Activated CD4-positive, alpha-beta memory T cell treated with anti-CD3 and anti-CD28 coated beads, Interleukin-2, amount 10 ng/mL, durations not matched to agents 7 days and 5 days (primary cell): ENCODE measurements at regions not wholly inside any gene's neighbourhood (a gene's known extent, or its start where the extent isn't known, plus 50 kb on each side); places are given as distances from the start of the nearest gene placed in this dataset.
"Not testable (repeated sequence)": the region's sequence is repeated elsewhere in the genome, so short reads cannot be mapped to it uniquely, and the experiment has no call there.

ENCODE experiments used
- CTCF ChIA-PET: fragments of 350-600 bp; sonication (Branson Sonifier 250); formaldehyde crosslinking; loops from one replicate; lab custom pipeline; 2021; ENCODE audit warnings: antibody characterized with exemption, inconsistent platforms; lab: Charles Lee
- POLR2A ChIA-PET: fragments of 350-600 bp; sonication (Branson Sonifier 250); formaldehyde crosslinking; loops from one replicate; lab custom pipeline; 2021; ENCODE audit warnings: antibody characterized with exemption; lab: Charles Lee
- DNase-seq: peaks from one replicate; pipeline ENCODE4 v3.0.0-alpha.2; 2020
- H3K27ac Mint-ChIP-seq: one replicate; pipeline ENCODE4 v1.8.0; 2021; ENCODE audit warnings: mild to moderate bottlenecking, mixed read lengths
- H3K27me3 Mint-ChIP-seq: one replicate; pipeline ENCODE4 v1.8.0; 2021; ENCODE audit warnings: mixed read lengths
- H3K36me3 Mint-ChIP-seq: one replicate; pipeline ENCODE4 v1.8.0; 2021; ENCODE audit warnings: low read depth, mixed read lengths
- H3K4me1 Mint-ChIP-seq: one replicate; pipeline ENCODE4 v1.8.0; 2021; ENCODE audit warnings: mixed read lengths
- H3K4me3 Mint-ChIP-seq: one replicate; pipeline ENCODE4 v1.8.0; 2021; ENCODE audit warnings: mild to moderate bottlenecking, mixed read lengths
- H3K9me3 Mint-ChIP-seq: one replicate; pipeline ENCODE4 v1.8.0; 2021; ENCODE audit warnings: mixed read lengths

DNA sequence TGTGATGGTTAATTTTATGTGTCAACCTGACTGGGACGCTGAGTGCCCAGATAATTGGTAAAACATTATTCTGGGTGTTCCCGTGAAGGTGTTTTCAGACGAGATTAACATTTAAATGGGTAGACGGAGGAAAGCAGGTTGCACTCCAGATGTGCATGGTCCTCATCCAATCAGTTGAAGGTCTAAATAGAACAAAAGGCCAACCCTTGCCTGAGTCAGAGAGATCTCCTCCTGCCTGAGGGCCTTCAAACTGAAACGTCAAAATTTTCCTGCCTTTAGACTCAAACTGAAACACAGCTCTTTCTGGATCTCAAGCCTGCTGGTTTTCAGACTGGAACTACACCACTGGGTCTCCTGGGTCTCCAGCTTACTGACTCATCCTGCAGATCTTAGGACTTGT, 73.5 kb downstream of the NPIPA8 start:
- H3K27ac Mint-ChIP-seq, CTCF ChIA-PET, H3K36me3 Mint-ChIP-seq, POLR2A ChIA-PET, H3K4me1 Mint-ChIP-seq, H3K4me3 Mint-ChIP-seq, H3K9me3 Mint-ChIP-seq, H3K27me3 Mint-ChIP-seq, DNase-seq: not testable (repeated sequence)

DNA sequence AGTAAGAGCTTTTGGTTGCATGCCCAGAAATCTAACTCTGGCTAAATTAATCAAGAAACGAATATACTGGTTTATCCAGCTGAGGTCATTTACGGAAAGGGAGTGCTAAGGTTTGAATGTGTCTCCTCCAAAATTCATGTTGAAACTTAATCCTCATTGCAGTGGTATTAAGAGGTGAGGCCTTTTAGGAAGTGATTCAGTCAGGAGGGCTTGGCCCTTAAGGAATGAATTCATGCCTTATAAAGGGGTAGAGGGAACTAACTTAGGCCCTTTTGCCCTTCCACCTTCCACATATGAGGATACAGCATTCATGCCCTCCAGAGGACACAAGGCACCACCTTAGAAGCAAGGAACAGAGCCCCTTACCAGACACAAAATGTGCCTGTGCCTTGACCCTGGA, 74.7 kb downstream of the NPIPA8 start:
- H3K36me3 Mint-ChIP-seq, H3K27ac Mint-ChIP-seq, POLR2A ChIA-PET, H3K4me1 Mint-ChIP-seq, CTCF ChIA-PET, H3K27me3 Mint-ChIP-seq, H3K9me3 Mint-ChIP-seq, H3K4me3 Mint-ChIP-seq, DNase-seq: not testable (repeated sequence)

DNA sequence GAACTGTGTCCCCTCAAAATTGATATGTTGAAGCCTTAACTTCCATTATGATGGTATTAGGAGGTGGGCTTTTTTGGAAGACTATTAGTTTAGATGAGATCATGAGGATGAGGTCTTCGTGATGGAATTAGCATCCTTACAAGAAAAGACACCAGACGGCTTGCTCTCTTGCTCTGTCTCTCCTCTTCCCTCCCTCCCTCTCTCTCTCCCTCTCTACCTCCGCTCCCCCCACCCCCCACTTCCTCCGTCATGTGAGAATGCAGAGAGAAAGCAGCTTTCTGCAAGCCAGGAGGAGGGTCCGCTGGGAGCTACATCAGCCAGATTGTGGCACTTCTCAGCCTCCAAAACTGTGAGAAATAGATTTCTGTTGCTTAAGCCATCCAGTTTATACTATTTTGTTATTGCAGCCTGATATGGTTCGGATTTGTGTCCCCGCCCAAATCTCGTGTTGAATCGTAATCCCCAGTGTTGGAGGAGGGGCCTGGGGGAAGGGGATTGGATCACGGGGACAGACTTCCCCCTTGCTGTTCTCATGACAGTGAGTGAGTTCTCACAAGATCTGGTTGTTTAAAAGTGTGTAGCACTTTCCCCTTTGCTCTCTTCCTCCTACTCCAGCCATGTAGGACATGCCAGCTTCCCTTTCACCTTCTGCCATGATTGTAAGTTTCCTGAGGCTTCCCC, 76.9 kb downstream of the NPIPA8 start:
- H3K27me3 Mint-ChIP-seq, H3K4me1 Mint-ChIP-seq, POLR2A ChIA-PET, DNase-seq, H3K36me3 Mint-ChIP-seq, H3K27ac Mint-ChIP-seq, H3K4me3 Mint-ChIP-seq, H3K9me3 Mint-ChIP-seq, CTCF ChIA-PET: not testable (repeated sequence)

DNA sequence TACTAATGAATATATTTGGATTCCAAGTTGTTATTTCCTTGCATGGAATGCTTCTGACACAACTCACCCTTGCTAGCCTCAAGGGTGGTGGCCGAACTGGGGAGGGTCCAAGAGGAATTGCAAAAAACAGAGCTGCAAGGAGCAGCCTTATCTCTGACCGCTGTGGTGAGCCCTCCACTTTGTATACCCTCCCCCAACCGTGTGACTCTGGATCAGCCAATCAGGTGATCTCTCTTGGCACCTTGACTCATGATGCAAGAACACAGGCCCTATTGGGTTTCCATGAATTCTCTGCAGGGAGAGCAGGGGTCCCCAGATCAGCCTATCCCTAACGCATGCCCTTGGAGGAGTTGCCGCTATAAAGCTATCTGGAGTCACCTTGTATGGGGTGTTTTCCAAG, 83.6 kb downstream of the NPIPA8 start:
- H3K27me3 Mint-ChIP-seq, POLR2A ChIA-PET, H3K9me3 Mint-ChIP-seq, H3K4me3 Mint-ChIP-seq, CTCF ChIA-PET, H3K4me1 Mint-ChIP-seq, DNase-seq, H3K27ac Mint-ChIP-seq, H3K36me3 Mint-ChIP-seq: not testable (repeated sequence)

DNA sequence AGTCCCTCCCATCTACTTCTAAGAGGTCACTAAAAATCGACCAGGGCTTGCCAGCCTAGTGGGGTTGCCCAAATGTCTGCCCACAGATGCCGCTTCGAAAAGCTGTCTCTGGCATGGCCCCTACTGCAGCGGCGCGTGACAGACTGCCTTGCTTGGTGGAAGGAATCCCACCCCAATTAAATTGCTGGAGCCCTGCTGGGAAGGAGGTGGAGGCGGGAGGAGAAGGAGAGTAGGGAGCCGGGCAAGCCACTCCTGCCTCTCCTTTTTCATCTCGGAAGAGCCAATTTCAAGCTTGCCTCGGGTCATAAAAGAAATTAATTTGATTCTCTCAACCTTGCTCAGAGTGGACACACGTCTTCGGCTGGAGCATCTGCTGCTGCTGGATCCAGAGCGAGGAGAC, 106.0 kb downstream of the NPIPA8 start:
- H3K4me1 Mint-ChIP-seq, POLR2A ChIA-PET, CTCF ChIA-PET, H3K4me3 Mint-ChIP-seq, DNase-seq, H3K9me3 Mint-ChIP-seq, H3K36me3 Mint-ChIP-seq, H3K27ac Mint-ChIP-seq, H3K27me3 Mint-ChIP-seq: not testable (repeated sequence)

DNA sequence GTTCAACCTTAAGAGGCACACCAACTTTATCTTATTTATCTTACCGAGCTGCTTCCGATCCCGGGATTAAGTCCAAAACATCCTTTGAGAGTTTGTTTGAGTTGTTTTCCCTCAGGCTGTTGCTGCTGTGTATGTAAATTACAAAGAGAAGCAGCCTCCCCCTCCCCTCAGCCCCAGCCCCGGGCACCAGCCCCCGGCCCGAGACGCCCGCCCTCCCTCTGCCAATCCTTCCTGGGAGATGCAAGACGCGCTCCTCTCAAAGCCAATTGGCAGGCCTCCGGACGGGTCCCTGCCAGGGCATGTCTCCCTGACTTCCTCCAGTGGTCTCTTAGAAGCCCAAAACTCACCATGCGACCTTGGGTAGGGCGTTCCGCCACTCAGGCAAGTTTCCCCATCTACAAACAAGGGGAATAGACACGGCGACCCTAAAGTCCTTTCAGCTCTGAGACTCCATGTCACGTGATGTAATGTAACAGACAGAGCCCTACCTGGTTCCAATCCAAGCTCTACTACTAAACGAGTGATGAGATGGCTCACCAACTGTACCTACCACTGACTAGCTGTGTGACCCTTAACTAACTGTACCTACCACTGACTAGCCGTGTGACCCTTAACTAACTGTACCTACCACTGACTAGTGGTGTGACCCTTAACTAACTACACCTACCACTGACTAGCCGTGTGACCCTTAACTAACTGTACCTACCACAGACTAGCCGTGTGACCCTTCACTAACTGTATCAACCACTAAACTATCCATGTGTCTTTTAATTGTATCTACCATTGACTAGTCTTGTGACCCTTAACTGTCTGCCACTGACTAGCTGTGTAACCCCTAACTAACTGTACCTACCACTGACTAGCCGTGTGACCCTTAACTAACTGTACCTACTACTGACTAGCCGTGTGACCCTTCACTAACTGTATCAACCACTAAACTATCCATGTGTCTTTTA, 114.2 kb downstream of the NPIPA8 start:
- H3K9me3 Mint-ChIP-seq, DNase-seq, H3K4me3 Mint-ChIP-seq, H3K27me3 Mint-ChIP-seq, POLR2A ChIA-PET, CTCF ChIA-PET, H3K27ac Mint-ChIP-seq, H3K4me1 Mint-ChIP-seq, H3K36me3 Mint-ChIP-seq: not testable (repeated sequence)

DNA sequence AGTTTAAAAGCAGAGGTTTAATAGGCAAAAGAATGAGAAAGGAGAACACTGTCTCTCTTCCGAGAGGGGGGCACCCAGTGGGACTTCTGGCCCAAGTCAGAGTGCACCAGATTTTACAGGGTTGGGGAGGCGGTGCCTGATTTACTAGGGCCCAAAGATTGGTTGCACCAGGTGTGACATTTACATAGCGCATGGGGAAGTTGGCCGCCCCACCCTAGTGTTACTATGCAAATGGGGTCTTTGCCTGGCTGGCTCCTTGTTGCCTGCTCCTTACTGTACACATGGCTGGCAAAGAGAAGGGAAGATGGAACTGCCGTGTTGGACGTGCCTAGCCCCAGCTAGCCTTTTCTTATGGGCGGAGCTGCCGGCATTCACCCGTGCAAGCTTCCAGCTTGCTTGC, 118.8 kb downstream of the NPIPA8 start:
- POLR2A ChIA-PET, H3K4me1 Mint-ChIP-seq, H3K27ac Mint-ChIP-seq, H3K27me3 Mint-ChIP-seq, H3K36me3 Mint-ChIP-seq, CTCF ChIA-PET, H3K9me3 Mint-ChIP-seq, H3K4me3 Mint-ChIP-seq, DNase-seq: not testable (repeated sequence)

DNA sequence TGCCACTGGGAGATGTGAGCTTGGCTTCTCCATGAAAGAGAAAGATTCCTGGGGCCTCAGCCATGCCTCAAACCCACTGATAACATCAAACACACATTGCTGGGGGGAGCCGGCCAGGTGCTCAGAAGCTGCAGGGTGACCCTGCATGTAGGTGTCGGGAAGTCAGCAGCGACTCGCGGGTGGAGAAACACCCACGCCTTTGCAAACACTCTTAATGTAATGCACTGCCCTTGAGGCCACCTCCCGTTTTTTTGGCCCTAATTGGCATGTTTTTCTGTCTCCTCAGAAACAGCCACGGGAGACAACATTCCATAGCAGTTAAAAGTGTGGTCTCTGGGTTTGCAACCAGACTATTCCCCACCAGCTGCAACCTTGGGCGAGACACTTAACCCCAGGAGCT, 119.7 kb downstream of the NPIPA8 start:
- CTCF ChIA-PET, POLR2A ChIA-PET, H3K4me3 Mint-ChIP-seq, H3K27me3 Mint-ChIP-seq, H3K27ac Mint-ChIP-seq, H3K36me3 Mint-ChIP-seq, H3K4me1 Mint-ChIP-seq, DNase-seq, H3K9me3 Mint-ChIP-seq: not testable (repeated sequence)

DNA sequence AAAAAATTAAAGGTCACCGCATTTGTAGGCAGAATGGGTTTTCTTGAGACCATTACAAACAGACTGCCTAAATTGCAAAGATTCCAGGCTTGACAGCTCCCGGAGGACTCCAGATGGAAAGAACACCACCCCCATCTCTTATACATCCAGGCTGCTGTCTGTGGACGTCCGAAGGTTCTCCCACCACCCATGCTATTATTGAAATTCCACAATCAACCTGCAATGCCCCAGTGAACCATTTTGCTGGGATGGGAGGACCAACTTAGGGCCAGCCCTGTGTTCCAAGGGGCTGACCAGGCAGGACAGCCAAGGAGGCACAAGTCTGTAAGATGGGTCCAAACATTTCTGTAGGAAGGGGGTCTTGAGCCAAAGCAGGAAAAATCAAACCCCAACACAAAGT, 122.7 kb downstream of the NPIPA8 start:
- H3K9me3 Mint-ChIP-seq, H3K27me3 Mint-ChIP-seq, H3K36me3 Mint-ChIP-seq, H3K27ac Mint-ChIP-seq, H3K4me1 Mint-ChIP-seq, CTCF ChIA-PET, DNase-seq, H3K4me3 Mint-ChIP-seq, POLR2A ChIA-PET: not testable (repeated sequence)

DNA sequence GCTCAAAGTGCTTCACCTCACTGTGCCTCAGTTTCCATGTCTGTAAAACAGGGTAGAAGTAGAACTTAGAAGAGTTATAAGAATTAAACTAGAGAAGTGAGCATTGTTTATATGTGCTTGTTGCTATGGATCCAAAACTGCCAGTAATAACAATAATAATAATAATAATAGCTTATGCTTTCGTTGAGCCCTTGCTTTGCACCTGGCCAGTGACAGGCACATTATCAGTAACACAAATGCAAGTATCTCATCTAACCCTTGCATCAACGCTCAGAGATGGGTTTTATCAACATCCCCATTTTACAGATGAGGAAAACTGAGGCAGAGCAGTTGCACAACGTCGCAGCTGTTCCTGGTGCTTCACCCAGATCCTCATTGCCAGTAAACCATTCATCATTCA, 125.0 kb downstream of the NPIPA8 start:
- H3K27me3 Mint-ChIP-seq, DNase-seq, H3K27ac Mint-ChIP-seq, POLR2A ChIA-PET, H3K9me3 Mint-ChIP-seq, H3K36me3 Mint-ChIP-seq, H3K4me1 Mint-ChIP-seq, CTCF ChIA-PET, H3K4me3 Mint-ChIP-seq: not testable (repeated sequence)

DNA sequence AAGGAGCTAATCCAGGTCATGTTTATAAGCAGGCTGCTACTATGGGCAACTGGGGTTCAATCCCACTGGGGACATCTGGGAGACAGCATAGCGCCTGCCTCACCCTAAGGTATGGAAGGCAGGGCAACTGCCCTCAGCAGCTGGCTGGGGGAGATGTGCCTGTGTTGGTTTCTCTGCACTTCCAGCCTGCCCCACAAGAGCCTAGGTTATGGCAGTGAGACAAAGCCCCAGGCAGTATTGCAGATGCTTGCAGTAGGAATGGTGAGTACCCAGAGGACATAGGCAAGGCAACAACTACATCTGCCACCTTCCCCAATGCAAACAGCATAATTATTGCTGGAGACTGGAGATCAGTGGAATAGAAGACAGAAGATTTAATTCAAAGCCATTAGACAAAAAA, 131.8 kb downstream of the NPIPA8 start:
- DNase-seq, CTCF ChIA-PET, H3K27ac Mint-ChIP-seq, H3K9me3 Mint-ChIP-seq, POLR2A ChIA-PET, H3K36me3 Mint-ChIP-seq, H3K4me3 Mint-ChIP-seq, H3K4me1 Mint-ChIP-seq, H3K27me3 Mint-ChIP-seq: not testable (repeated sequence)

DNA sequence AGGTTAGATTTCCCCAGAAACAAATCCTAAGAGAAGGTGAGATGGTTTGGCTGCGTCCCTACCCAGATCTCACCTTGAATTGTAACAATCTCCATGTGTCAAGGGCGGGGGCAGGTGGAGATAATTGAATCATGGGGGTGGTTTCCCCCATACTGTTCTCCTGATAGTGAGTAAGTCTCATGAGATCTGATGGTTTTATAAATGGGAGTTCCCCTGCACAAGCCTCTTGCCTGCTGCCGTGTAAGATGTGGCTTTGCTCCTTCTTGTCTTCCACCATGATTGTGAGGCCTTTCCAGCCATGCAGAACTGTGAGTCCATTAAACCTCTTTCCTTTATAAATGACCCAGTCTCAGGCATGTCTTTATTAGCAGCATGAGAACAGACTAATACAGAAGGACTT, 132.2 kb downstream of the NPIPA8 start:
- CTCF ChIA-PET, H3K4me1 Mint-ChIP-seq, H3K27ac Mint-ChIP-seq, H3K9me3 Mint-ChIP-seq, DNase-seq, H3K27me3 Mint-ChIP-seq, POLR2A ChIA-PET, H3K36me3 Mint-ChIP-seq, H3K4me3 Mint-ChIP-seq: not testable (repeated sequence)

DNA sequence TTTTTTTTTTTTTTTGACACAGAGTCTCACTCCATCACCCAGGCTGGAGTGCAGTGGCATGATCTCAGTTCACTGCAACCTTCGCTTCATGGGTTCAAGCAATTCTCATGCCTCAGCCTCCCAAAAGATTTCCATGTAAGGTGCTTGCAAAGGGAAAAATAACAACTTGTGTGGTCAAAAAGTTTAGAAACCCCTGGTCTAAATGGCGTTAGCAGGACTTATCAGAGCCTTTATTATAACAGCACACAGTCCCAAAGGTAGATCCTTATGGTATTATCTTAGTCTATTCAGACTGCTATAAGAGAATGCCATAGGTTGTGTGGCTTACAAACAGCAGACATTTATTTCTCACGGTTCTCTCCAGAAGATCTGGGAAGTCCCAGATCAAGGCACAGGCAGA, 135.0 kb downstream of the NPIPA8 start:
- H3K4me1 Mint-ChIP-seq, H3K4me3 Mint-ChIP-seq, H3K27me3 Mint-ChIP-seq, H3K9me3 Mint-ChIP-seq, H3K36me3 Mint-ChIP-seq, H3K27ac Mint-ChIP-seq, POLR2A ChIA-PET, DNase-seq, CTCF ChIA-PET: not testable (repeated sequence)

DNA sequence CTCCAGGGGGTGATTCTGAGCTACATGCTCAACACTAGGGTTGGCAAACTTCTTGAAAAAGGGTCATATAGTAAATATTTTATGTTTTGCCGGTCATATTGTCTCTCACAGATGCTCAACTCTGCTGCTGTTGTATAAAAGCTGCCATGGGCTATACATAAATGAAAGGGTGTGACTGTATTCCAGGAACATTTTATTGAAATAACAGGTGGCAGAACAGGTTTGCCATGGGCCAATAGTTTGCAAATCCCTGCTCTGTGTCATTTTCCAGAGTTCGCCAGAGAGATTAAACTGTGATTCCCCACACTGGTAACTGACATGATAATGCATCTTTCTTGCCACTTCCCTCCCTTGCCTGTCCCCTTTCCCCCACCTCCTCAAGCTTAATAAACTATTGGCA, 144.1 kb downstream of the NPIPA8 start:
- H3K4me3 Mint-ChIP-seq, POLR2A ChIA-PET, H3K4me1 Mint-ChIP-seq, H3K36me3 Mint-ChIP-seq, H3K27ac Mint-ChIP-seq, CTCF ChIA-PET, DNase-seq, H3K9me3 Mint-ChIP-seq, H3K27me3 Mint-ChIP-seq: not testable (repeated sequence)
